Right lobe of liver (tissue), 6 donors: ENCODE measurements at regions not wholly inside any gene's neighbourhood (a gene's known extent, or its start where the extent isn't known, plus 50 kb on each side); places are given as distances from the start of the nearest gene placed in this dataset.

Source experiments
- ATAC-seq, 4 donors: fragments of 200-7000 bp; cut with Tn5 transposase; one replicate each; pipeline ENCODE4 v1.9.1; 2020; ENCODE audit warnings: mild to moderate bottlenecking in 4 of 4, moderate library complexity in 4 of 4
- DNase-seq, 3 donors: peaks; one replicate each; pipeline ENCODE4 v3.0.0-alpha.2; 2020
- H3K27ac ChIP-seq, 3 donors: fragments of 200-600 bp; one replicate each; pipeline ENCODE4 v1.8.0; 2022
- H3K27me3 ChIP-seq, 2 donors: fragments of 200-600 bp; one replicate each; pipeline ENCODE4 v1.8.0; 2022
- H3K36me3 ChIP-seq, 4 donors: fragments of 200-600 bp; sonication (generic) in 1 of 4; one replicate each; pipeline versions ENCODE4 v1.5.1 to v1.8.0; 2017 to 2022; ENCODE audit warnings: control low read depth in 1 of 4
- H3K4me1 ChIP-seq, 4 donors: fragments of 200-600 bp; sonication (generic) in 1 of 4; one replicate each; pipeline versions ENCODE4 v1.5.1 to v1.8.0; 2017 to 2022; ENCODE audit warnings: control low read depth in 1 of 4
- H3K4me3 ChIP-seq, 3 donors: fragments of 200-600 bp; one replicate each; pipeline ENCODE4 v1.8.0; 2022
- H3K9me3 ChIP-seq, 4 donors: fragments of 200-600 bp; sonication (generic) in 1 of 4; one replicate each; pipeline versions ENCODE4 v1.5.1 to v1.8.0; 2017 to 2022; ENCODE audit warnings: control low read depth in 1 of 4
- POLR2A ChIP-seq: fragments of 450-650 bp; IDR thresholded peaks from one replicate; pipeline ENCODE4 v1.6.1; 2017; ENCODE audit warnings: antibody characterized with exemption, mild to moderate bottlenecking
- WGBS: methylation state at CpG from one replicate; pipeline ENCODE4 v1.1.6; 2018; ENCODE audit warnings: low coverage, low lambda C conversion rate; ENCODE audit not compliant: insufficient coverage; ENCODE audit errors: missing lambda C conversion rate; 5-methylcytosine and 5-hydroxymethylcytosine counted together
- intact Hi-C, 2 donors: fragments of 100-400 bp; cut with DNase I; formaldehyde crosslinking; loops; one replicate each; pipeline versions ENCODE4 v1.11.2 to v1.14.1; 2022
- TF ChIP-seq, protein P1 (sequence below), 4 donors: fragments of 200-600 bp in 3 of 4; fragments of 450-650 bp in 1 of 4; IDR thresholded peaks; one replicate each; pipeline versions ENCODE4 v1.5.1 to v1.8.0; 2016 to 2022; ENCODE audit warnings: antibody characterized with exemption in 4 of 4, mild to moderate bottlenecking in 2 of 4
- donor health status: DM: no; HTN: yes; CAD: no.
- donor health status: DM: no; HTN: no; CAD: no.
- donor health status: DM: no; HTN: no; CAD: no.
- donor health status: DM: no; HTN: yes; CAD: no.
- donor health status: DM: no; HTN: yes; CAD: no.

DNA sequence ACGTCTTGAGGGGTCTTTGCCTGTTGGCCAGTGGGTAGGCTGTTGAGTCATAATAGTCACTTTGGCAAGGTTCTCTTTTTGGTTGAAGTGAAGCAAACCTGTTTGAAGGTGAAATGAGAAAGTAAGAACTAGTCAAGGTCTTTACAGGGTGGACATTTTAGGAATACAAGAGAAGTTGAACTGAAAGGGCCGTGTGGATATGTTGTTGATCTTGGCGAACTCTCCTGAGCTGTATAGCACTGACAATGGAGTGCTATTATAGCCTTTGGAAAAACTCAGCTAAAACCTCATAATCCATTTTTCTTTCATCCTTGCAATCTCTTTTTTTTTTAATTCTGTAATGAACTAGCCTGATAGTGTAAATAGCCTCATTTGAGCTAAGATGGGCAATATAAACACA is 248.1 kb downstream of the MEIS1 start:
- WGBS = 62% methylated on average over 3 of the region's 3 CpGs
- Histone ChIP-seq H3K4me1 (no peaks in the 10 kb centered on the region), H3K27ac (no peak overlapping the region), H3K4me3 (no peak overlapping the region), H3K27me3 (no peaks in the 10 kb centered on the region), H3K36me3 (no peaks in the 10 kb centered on the region), H3K9me3 (no peaks in the 10 kb centered on the region)
- no peak for DNase-seq
- intact Hi-C loops = no loop called here
- TF ChIP-seq, protein P1, sequence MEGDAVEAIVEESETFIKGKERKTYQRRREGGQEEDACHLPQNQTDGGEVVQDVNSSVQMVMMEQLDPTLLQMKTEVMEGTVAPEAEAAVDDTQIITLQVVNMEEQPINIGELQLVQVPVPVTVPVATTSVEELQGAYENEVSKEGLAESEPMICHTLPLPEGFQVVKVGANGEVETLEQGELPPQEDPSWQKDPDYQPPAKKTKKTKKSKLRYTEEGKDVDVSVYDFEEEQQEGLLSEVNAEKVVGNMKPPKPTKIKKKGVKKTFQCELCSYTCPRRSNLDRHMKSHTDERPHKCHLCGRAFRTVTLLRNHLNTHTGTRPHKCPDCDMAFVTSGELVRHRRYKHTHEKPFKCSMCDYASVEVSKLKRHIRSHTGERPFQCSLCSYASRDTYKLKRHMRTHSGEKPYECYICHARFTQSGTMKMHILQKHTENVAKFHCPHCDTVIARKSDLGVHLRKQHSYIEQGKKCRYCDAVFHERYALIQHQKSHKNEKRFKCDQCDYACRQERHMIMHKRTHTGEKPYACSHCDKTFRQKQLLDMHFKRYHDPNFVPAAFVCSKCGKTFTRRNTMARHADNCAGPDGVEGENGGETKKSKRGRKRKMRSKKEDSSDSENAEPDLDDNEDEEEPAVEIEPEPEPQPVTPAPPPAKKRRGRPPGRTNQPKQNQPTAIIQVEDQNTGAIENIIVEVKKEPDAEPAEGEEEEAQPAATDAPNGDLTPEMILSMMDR (IDR thresholded peaks at IDR 0.05) = no peak
- TF ChIP-seq POLR2A = no peak
- ATAC-seq = no peak

DNA sequence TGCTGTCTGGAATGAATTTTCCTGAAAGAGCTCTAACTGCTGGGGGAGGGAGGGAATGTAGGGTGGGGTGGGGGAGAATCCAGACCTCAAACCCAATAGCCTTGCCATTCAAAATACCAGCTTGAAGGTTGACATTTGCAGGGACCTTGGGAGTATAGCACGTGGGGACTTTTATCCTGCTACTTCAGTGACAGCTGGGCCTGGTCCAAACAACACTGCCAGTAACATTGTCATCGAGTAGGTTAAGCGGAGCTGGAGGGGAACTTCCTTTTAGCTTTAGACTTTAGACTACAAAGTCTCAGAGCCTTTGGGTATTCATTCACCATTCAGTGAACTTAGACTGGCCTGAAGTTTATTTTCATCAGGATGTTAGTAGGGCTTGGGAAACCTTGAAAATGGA is 248.7 kb downstream of the MEIS1 start:
- Histone ChIP-seq H3K4me1 (no peaks in the 10 kb centered on the region), H3K36me3 (no peaks in the 10 kb centered on the region), H3K9me3 (no peaks in the 10 kb centered on the region), H3K4me3 (no peak overlapping the region), H3K27me3 (no peaks in the 10 kb centered on the region), H3K27ac (no peak overlapping the region)
- intact Hi-C loops = no loop called here
- ATAC-seq (no peak), DNase-seq (no peak)
- TF ChIP-seq POLR2A = no peak
- TF ChIP-seq, protein P1 (IDR thresholded peaks at IDR 0.05) = no peak
- 6% methylated on average over 3 of the region's 3 CpGs for WGBS

DNA sequence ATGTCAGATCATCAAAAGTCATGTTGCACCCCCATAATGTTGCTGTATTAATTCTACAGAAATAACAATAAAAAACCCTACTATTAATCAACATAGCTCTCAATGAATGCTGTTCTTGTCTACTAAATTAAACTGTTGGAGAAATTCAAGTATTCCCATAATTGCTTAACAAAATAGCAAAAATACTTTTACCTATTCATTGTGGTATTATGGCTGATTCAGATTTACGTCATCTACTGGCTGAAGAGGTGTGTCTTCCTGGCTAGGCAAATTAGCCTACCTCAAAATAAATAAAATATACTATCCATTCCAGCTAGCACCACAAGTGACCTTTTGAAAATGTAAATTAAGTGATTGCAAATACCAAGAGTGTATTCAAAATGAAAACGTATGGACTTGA is 249.4 kb downstream of the MEIS1 start:
- ATAC-seq (no peak), DNase-seq (no peak)
- Histone ChIP-seq H3K4me3 (no peak overlapping the region), H3K27ac (no peak overlapping the region), H3K9me3 (no peaks in the 10 kb centered on the region), H3K27me3 (no peaks in the 10 kb centered on the region), H3K36me3 (no peaks in the 10 kb centered on the region), H3K4me1 (no peaks in the 10 kb centered on the region)
- intact Hi-C loops = no loop called here
- TF ChIP-seq POLR2A = no peak
- TF ChIP-seq, protein P1 (IDR thresholded peaks at IDR 0.05) = no peak
- 58% methylated on average over 2 of the region's 2 CpGs for WGBS

DNA sequence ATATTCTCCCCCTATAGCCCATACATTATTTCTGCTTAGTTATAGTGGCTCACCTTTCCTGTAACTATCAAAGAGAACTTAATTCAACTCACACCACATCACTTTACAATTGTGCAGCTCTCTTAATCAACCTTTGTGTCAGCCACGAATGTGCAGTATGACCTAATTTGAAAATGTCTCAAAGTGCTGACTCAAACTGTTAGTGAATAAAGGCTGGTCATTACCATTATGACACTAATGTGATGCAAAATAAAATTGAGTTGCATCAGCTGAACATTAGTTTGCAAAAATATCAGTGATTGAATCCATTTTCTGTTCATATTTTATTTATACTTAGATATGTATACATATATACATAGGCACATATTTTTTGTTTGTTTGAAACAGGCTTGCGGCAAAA is 251.8 kb downstream of the MEIS1 start:
- no peak overlapping the region for H3K27ac ChIP-seq
- H3K4me3 ChIP-seq = no peak overlapping the region
- H3K9me3 ChIP-seq = no peaks in the 10 kb centered on the region
- no peaks in the 10 kb centered on the region for H3K27me3 ChIP-seq
- H3K36me3 ChIP-seq = no peaks in the 10 kb centered on the region
- DNase-seq (no peak), ATAC-seq (no peak)
- intact Hi-C loops = no loop called here
- 62% methylated on average over 2 of the region's 2 CpGs for WGBS
- TF ChIP-seq POLR2A = no peak
- TF ChIP-seq, protein P1 (IDR thresholded peaks at IDR 0.05) = no peak
- H3K4me1 ChIP-seq = no peaks in the 10 kb centered on the region

DNA sequence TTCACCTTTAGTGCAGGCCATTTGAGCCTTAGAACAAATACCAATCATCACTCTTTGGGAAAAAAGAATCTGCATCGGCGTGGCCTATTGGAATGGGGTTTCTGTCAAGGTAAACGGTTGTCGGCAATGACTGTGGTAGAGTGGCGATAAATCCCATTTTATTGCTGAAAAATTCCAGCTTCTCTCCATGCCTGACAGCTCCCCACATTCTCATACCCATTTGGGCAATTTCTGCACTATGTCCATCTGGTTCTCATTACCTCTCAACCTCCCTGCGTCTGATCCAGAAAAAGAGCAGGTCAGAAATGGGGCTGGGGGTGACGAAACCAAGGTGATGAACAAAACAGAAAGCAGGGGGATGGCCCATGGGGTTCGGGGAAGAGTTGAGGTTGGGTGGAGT is 254.0 kb downstream of the MEIS1 start:
- Histone ChIP-seq H3K27me3 (no peaks in the 10 kb centered on the region), H3K4me3 (no peak overlapping the region), H3K9me3 (no peaks in the 10 kb centered on the region), H3K27ac (no peak overlapping the region), H3K36me3 (no peaks in the 10 kb centered on the region), H3K4me1 (no peaks in the 10 kb centered on the region)
- 70% methylated on average over 8 of the region's 8 CpGs for WGBS
- intact Hi-C loops = no loop called here
- ATAC-seq = no peak
- TF ChIP-seq POLR2A = no peak
- TF ChIP-seq, protein P1 (IDR thresholded peaks at IDR 0.05) = no peak
- no peak for DNase-seq
